Neural crest cell (in vitro differentiated cells): ENCODE measurements at regions not wholly inside any gene's neighbourhood (a gene's known extent, or its start where the extent isn't known, plus 50 kb on each side); places are given as distances from the start of the nearest gene placed in this dataset.

Experiments
- DNase-seq: peaks from one replicate; pipeline ENCODE4 v3.0.0; 2021; ENCODE audit warnings: low read depth, mixed read lengths, low spot score
- H3K27ac Mint-ChIP-seq: one replicate; pipeline ENCODE4 v1.8.0; 2021; ENCODE audit warnings: mild to moderate bottlenecking, mixed read lengths; ENCODE audit not compliant: unreplicated experiment
- H3K27me3 Mint-ChIP-seq: 2 replicates; pipeline ENCODE4 v1.8.0; 2021; ENCODE audit warnings: low read depth, mild to moderate bottlenecking, mixed read lengths
- H3K36me3 Mint-ChIP-seq: 2 replicates; pipeline ENCODE4 v1.8.0; 2021; ENCODE audit warnings: low read depth, mild to moderate bottlenecking, mixed read lengths
- H3K4me1 Mint-ChIP-seq: 2 replicates; pipeline ENCODE4 v1.8.0; 2021; ENCODE audit warnings: mixed read lengths
- H3K4me3 Mint-ChIP-seq: one replicate; pipeline ENCODE4 v1.8.0; 2021; ENCODE audit warnings: mild to moderate bottlenecking, mixed read lengths
- H3K9me3 Mint-ChIP-seq: 2 replicates; pipeline ENCODE4 v1.8.0; 2021; ENCODE audit warnings: mixed read lengths
- TF ChIP-seq, protein P1 (sequence below): fragments of 200-600 bp; sonication (generic); conservative IDR thresholded peaks from 2 replicates; pipeline ENCODE4 v1.5.0; 2021; ENCODE audit warnings: antibody characterized with exemption, mild to moderate bottlenecking

DNA sequence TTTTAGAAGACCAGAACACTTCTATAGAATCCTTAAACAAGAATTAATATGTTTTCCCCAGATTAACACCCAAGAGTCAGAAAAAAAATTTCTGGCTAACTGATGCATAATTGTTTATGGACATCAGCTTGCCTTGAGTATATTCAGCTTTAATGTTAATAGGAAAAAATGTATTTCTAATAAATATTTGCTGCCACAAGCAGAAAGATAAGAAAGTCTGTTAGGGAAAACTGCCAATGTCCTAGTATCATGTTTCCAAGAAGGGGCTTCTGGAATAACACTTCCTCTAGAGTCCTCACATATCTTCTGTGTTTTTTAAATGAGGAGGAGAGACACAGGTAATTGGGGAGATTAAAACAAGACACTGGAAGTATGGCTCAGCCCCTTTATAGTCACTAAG is 202.1 kb upstream of the TET2 start:
- no peaks in the 10 kb centered on the region for H3K9me3 Mint-ChIP-seq
- H3K4me1 Mint-ChIP-seq, result peaks cover 5% of the 10 kb centered on the region
- no peaks in the 10 kb centered on the region for H3K36me3 Mint-ChIP-seq
- no peak overlapping the region for H3K27ac Mint-ChIP-seq
- no peaks in the 10 kb centered on the region for H3K27me3 Mint-ChIP-seq
- TF ChIP-seq, protein P1, sequence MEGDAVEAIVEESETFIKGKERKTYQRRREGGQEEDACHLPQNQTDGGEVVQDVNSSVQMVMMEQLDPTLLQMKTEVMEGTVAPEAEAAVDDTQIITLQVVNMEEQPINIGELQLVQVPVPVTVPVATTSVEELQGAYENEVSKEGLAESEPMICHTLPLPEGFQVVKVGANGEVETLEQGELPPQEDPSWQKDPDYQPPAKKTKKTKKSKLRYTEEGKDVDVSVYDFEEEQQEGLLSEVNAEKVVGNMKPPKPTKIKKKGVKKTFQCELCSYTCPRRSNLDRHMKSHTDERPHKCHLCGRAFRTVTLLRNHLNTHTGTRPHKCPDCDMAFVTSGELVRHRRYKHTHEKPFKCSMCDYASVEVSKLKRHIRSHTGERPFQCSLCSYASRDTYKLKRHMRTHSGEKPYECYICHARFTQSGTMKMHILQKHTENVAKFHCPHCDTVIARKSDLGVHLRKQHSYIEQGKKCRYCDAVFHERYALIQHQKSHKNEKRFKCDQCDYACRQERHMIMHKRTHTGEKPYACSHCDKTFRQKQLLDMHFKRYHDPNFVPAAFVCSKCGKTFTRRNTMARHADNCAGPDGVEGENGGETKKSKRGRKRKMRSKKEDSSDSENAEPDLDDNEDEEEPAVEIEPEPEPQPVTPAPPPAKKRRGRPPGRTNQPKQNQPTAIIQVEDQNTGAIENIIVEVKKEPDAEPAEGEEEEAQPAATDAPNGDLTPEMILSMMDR, result no peak
- no peak for DNase-seq
- H3K4me3 Mint-ChIP-seq, result no peak overlapping the region

DNA sequence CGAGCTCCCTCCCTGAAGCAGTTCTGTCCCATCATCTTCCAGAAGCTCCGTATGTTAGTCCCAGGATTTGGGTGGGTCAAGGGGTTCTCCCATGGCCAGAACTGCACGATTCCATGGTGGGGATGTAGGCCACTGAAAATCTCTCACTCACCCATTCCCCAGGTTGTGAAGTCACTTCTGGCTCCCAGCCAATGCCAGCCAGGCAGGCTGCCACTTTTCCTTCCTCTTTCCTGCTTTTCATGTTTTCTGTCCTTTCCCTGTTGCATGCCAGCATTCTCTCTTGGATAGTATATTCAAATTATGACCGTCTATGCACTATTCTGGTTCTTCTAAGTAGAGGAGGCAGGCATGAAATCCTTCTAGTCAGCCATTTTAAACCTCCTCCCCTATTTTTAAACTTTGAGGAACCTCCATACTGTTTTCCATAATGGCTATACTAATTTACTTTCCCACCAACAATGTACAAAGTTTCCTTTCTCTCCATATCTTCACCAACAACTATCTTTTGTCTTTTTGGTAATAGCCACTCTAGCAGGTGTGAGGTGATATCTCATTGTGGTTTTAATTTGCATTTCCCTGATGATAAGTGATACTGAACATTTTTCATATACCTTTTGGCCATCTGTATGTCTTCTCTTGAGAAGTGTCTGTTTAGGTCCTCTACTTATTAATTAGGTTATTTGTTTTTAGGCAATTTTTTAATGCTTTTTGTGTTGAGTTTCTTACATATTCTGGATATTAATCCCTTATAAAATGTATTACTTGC is 182.1 kb upstream of the TET2 start:
- Mint-ChIP-seq H3K27me3 (peaks cover 3% of the 10 kb centered on the region), H3K4me1 (peaks cover 4% of the 10 kb centered on the region), H3K9me3 (peaks cover 2% of the 10 kb centered on the region), H3K27ac (no peak overlapping the region), H3K36me3 (no peaks in the 10 kb centered on the region), H3K4me3 (no peak overlapping the region)
- no peak for DNase-seq
- TF ChIP-seq, protein P1, result no peak

DNA sequence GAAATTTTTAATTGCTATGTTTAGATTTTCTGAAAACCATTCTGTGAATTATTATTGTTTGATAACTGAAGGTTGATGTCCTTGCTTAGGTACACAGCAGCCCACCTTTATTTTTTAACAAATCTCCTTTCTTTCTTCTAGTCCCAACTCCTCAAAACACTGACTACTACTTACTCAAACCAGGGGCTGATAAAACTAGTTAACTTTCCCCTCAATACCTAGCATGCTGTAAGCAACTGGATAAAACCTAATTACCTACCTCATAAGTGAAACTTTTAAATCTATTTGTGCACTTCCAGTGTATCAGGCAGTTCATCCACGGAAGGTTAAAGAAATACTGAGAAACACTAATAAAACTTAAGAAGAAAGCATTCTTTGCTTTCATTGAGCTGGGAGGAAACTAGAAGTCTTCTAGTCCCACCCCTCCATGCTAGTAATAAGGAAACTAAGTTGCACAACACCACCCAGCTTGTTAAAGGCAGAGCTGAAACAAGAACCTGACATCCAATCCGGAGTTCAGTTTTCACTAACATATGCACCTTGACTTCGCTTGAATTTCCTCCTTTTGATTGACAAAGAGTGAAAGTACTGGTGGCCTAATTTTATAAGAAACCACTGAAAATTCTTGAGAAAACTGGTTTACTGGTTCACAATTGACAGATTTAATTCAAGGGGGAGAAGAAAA is 180.2 kb upstream of the TET2 start:
- H3K36me3 Mint-ChIP-seq, result no peaks in the 10 kb centered on the region
- peaks cover 3% of the 10 kb centered on the region for H3K27me3 Mint-ChIP-seq
- no peak overlapping the region for H3K27ac Mint-ChIP-seq
- no peak overlapping the region for H3K4me3 Mint-ChIP-seq
- H3K4me1 Mint-ChIP-seq, result peaks cover 5% of the 10 kb centered on the region
- peaks cover 2% of the 10 kb centered on the region for H3K9me3 Mint-ChIP-seq
- no peak for DNase-seq
- TF ChIP-seq, protein P1, result no peak

DNA sequence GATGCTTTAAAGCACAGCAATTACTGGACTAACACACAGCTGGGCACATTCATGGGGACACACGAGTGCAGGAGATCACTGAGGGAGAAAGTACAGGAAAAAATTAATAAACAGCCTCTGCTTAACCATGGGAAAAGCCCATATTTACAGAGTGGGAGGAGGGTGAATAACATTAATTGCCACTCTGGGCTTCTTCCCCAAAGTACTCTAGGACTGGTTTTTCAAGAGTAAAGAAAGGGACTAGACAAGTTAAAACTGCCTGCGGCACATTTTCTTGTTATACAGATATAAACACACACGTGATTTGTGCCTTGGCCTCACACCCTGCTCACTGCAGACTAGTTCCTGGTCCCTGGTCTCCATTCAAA is 179.7 kb upstream of the TET2 start:
- TF ChIP-seq, protein P1, result no peak

DNA sequence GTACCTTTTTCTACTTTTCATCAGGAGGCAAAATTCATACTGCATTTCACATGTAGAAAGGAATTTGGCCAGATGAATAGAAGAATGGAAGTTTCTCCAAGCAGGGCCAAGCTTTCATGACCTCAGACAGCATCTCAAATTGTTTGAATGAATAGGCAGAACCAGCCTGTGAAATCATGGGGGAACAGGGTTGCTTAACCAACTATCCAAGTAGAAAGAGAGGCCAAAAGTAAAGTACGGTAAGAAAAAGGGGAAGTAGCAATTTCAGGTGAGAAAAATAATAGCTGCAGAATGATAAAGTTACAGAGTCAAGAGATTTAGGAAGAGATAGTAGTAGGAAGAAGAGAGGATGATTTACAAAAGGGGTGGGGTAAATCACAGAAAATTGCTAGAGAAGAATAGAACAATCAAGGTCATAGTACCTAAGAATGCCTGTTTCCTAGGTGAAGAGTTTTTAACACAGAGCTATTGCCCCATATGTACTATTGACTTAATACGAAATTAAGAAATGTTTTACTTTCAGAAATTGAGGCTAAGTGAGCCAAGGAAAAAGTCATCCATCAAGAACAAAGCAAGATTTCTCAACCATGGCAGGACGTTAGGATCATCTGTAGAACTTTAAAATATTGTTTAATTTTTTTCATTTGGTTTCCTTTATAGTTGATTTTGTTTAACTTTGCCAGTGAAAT is 177.1 kb upstream of the TET2 start:
- peaks cover 5% of the 10 kb centered on the region for H3K4me1 Mint-ChIP-seq

More for the DNA sequence above, 179.7 kb upstream of the TET2 start:
- Mint-ChIP-seq H3K27me3 (peaks cover 3% of the 10 kb centered on the region), H3K4me3 (no peak overlapping the region), H3K27ac (no peak overlapping the region), H3K4me1 (peaks cover 5% of the 10 kb centered on the region), H3K9me3 (peaks cover 1% of the 10 kb centered on the region), H3K36me3 (no peaks in the 10 kb centered on the region)
- no peak for DNase-seq

More for the DNA sequence above, 177.1 kb upstream of the TET2 start:
- no peak for DNase-seq
- Mint-ChIP-seq H3K4me3 (no peak overlapping the region), H3K36me3 (no peaks in the 10 kb centered on the region), H3K27ac (no peak overlapping the region), H3K27me3 (peaks cover 3% of the 10 kb centered on the region), H3K9me3 (no peaks in the 10 kb centered on the region)
- TF ChIP-seq, protein P1, result no peak
